HG03571 (cell line): ENCODE measurements at regions not wholly inside any gene's neighbourhood (a gene's known extent, or its start where the extent isn't known, plus 50 kb on each side); places are given as distances from the start of the nearest gene placed in this dataset.
"Not testable (repeated sequence)": the region's sequence is repeated elsewhere in the genome, so short reads cannot be mapped to it uniquely, and the experiment has no call there.

Experiments
- ATAC-seq: cut with Tn5 transposase; IDR thresholded peaks from one replicate; pipeline ENCODE4 v1.9.1; 2021; ENCODE audit not compliant: unreplicated experiment

DNA sequence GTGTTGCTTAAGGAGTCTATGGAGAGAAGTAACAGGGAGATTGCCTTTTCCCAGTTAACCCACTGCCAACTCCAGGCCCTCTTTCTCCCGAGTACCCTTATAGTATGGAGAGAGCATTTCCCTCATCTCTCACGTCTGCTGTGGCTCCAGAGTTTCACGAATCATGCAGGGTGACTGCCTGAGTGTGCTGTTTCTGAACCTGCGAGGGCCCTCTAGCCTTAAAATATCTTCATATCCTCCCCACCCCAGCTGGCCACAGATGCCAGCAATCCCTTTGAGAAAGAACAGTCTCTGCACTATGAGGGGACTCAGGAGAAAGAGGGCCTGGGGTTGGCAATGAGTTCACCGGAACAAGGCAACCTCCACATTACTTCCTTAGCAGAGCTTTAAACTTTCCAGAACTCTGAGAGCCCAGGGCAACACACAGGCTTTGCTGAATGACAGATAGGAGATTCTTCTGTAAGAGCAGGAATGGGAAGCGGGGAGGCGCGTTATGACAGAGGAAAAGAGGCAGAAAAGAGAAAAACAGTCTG, 81.6 kb upstream of the ANKH start:
- ATAC-seq = no peak

DNA sequence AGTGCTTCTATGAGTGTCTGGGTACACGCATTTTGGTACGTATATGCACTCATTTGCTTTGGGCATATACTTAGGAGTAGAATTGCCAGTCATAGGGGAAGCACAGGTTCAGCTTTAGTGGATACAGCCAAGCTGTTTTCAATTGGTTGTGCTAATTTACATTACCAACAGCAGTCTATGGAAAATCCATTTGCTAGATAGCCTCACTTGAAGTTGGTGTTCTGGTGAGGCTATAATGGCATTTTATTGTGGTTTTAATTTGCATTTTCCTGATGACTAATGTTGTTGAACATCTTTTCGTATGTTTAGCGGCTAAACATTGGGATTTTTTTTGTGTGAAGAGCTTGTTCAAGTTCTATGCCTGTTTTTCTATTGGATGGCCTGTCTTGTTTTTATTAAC, 76.8 kb upstream of the ANKH start:
- ATAC-seq = no peak

DNA sequence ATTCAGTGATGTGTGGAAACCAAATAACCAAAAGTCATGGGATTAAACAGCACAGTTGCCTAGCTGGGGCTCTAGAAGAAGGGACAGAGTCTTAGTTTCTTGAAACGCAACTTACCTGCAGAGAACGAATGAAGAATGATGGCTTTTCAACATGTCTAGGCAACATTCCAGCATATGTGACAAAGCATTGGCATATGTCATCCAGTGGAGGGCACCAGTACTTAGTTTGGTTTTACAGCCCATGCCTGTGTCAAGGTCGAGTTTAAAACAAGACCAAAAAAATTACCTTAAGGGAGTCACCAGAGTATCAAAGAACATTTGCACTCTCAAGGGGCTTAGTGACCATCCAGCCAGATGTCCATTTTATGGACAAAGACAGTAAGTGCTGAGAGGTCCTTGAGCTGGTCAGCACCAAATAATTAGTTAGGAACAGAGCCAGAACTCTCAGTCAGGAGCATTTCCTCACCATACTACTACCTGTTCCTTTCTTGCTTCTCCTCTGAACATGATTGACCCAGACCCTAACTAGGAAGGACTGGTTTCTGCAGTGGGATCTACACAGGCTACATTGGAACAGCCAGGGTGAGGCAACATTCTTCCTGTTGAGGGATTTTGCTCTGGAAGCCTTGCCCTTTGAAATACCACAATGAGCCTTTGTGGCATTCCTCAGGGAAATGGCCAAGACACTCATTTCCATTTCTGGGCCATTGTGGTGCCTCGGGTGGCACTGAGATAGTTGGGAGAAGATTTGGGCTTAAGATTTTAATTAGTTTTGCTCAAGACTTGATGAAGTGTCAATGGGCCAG, 75.4 kb upstream of the ANKH start:
- ATAC-seq = no peak

DNA sequence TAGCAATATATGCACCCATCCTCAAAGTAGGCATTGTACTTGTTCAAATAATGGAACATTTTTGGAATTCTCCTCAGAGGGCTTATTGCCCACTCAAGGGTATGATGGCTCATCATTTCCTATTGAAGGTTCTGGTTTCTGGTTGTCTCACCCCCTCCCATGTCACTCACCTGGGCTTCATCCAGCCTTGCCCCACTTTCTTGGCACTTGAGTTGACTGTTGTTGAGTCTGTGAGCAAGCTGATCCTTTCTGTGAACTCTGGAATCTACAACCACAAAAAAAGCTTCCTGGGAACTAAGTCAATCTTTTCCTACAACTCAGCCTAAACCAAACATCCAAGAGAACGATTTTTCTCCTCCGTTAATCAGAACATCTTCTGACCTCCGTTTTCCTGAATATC, 73.9 kb upstream of the ANKH start:
- ATAC-seq = no peak

DNA sequence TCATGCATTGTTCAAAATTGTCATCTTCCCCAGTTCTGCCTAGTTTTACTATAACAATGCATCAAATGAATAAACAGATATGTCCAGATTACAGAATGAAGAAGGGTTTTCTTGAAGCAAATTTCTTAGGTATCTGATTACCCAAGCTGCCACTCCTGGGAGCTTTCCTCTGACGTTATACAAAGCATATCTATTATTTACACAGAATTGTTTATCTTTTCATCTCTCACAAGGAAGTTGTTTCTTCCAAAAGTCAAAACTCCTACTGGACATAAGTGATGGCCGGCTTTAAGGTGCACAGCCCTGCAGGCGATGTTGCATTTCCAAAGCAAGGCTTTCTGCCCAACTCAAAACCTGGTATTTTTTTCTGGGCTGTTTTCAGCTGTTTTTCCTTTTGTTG, 73.4 kb upstream of the ANKH start:
- ATAC-seq = no peak

DNA sequence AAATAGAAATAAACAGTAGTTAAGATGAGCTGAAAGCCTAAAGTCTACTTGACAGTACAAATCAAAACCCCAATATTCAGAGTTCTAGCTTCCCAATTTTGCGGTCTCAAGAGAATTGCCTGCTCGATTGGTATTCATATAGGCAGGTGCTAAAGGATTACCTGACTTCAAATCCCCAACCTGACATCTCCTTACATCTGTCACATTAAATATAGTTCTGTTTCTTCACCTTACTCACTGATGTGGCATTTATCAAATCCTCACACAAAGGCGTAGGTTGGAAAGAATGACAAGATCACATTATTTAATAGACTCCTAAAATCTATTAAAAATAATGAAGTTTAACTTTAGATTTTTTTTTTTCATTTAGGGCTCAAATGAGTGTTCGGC, 72.8 kb upstream of the ANKH start:
- no peak for ATAC-seq

DNA sequence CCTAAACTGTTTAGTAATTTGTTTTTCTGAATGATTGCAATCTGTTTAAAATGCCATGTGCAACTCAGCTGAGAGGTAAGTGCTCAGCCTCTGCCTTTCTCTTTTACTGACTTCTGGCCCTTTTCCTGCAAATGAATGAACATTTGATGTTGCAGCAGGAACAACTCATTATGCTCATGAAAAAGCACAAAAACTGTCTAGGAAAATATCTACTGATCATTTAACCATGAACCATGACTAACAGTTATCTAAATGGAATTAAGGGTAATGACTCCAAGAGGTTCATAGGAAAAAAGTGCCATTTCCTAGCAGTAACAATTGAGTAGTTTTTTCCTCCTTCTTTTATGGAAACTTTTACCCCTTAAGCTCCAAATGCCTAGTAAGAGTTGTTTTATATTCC, 70.6 kb upstream of the ANKH start:
- ATAC-seq = no peak

DNA sequence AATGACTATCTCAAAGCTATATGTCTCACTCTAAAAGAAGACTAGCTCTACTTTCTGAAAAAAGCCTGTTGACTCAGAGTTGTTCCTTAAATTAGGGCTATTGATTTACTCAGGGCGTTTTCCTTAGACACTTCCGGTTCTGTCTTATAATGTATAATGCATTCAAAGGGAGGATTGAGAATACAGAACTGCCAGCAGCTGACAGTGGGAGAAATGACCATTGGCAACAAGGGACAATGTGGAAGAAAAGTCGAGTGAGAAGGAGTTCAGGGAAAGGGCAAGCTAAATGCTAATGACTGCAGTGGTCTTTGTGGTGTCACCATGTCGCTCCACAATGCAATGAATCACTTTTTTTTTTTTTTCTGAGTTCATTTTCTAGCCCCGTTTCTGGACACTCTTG, 65.7 kb upstream of the ANKH start:
- no peak for ATAC-seq

DNA sequence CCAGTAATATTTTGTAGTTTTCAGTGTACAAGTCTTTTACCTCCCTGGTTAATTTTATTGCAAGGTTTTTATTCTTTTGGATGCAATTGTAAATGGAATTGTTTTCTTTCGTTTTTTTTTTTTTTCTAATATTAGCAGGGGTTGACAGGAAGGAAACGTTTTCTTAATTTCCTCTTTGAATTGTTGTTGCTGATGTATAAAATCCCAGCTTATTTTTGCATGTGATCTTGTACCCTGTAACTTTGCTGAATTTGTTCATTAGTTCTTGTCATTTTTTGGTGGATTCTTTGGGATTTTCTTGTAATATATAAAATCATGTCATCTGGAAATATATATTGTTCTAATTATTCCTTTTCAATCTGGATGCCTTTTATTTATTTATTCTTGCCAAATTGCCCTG, 65.0 kb upstream of the ANKH start:
- ATAC-seq = no peak

DNA sequence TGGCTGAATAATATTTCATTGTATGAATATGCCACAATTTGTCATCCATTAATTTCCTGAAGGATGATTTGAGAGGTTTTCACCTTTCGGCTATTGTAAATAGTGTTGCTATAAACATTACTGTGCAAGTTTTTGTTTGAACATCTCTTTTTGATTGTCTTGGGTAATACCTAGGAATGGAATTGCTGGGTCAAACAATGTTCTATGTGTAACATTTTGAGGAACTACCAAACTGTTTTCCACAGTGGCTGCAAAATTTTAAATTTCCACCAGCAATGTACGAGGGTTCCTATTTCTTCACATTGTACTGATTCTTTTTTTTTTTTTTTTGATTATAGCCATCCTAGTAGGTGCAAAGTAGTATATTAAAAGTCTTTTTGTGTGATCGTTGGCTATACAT, 63.8 kb upstream of the ANKH start:
- ATAC-seq = no peak

DNA sequence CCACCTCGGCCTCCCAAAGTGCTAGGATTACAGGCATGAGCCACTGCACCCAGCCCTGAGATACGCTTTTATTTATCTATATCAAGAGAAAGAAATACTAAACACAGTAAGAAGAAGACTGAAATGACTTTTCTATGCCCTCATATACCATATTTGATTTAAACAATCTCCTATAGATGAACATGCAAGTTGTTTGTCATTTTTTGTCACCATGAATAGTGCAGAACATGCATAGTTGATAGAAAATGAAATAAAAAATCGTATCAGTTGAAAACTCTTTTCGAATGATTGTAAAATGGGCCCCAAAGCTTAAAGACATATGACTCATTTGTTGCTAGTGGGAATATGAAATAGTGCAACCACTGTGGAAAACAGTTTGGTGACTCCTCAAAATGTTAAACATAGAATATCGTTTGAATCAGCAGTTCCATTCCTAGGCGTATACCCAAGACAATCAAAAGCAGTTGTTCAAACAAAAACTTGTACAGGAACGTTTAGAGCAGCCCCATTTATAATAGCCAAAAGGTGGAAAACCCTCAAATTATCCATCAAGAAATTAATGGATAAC, 61.4 kb upstream of the ANKH start:
- ATAC-seq = no peak

DNA sequence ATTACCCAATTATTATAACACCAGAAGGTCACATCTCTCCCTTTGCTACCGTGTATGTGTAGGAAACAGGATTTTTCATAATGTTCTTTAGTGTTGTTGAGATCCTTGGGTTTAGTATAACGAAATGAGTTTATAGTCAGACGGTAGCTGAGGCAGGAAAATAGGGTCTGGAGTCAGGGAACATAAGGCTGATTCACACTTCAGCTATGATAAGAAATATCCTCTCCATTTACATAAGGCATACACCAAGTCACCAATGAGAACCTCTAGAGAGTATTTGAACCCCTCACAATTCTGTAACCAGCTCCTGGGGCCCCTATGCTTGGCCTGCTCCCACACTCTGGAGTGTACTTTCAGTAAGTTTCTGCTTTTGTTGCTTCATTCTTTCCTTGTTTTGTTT, 58.9 kb upstream of the ANKH start:
- ATAC-seq = no peak

DNA sequence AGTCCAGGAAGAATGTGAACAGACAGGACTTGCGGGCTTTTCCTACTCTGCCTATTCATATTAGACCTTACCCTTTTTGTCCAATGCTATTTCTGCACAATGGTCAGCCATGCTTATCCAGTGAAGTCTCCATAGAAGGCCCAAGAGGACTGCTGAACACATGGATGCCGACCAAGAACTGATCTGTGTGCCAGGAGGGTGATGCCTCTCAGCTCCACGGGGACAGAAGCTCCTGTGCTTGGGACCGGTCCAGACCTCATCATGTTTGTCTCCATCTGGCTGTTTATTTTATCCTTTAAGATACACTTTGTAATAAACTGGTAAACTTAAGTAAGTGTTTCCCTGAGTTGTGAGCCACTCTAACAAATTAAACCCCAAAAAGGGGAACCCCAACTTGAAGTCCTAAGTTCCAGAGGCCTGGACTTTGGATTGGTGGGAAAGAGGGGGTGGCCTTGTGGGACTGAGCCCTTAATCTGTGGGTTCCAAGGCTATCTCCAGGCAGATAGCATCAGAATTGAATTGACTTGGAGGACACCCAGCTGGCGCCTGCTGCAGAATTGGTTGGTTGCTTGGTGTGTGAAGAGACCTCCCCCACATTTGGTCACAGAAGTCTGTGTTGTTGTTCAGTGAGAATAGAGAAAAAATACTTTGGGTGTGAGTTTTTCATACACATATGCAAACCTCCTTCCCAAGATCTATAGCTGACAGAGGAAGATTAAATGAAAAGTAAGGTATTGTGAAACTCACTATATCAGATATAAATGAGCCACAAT, 57.9 kb upstream of the ANKH start:
- no peak for ATAC-seq

DNA sequence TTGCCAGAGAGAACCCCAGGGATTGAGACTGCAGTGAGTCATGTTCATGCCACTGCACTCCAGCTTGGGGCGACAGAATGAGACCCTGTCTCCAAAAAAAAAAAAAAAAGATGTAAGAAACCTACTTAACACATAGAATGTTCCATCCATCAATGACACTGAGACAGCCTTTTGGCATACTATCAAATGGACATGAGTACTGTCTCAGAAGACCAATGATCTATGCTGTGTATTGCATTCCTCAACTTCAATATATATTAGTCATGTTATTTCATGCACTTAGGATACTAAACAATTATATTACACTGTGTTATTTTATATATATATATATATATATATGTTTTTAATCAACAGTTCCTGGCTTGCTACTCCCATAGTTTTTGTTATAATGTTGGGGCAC, 57.1 kb upstream of the ANKH start:
- no peak for ATAC-seq

DNA sequence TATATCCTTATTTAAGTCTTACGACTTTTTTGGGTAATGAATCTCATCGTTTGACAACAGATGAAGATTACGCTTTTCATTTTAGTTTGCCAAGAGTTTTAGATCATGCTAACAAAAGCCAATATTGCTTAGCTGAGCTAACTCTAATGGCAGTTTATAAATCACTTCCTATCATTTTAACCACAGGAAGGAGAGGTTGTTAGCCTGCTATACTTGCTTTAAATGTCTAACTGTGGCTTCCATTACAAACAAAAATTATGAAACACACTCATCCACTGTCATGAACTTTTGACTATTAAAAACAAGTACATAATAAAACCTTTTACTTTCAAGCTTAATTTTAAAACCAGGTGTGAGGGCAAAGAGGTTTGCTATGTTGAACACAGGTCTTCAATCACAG, 53.7 kb upstream of the ANKH start:
- no peak for ATAC-seq

DNA sequence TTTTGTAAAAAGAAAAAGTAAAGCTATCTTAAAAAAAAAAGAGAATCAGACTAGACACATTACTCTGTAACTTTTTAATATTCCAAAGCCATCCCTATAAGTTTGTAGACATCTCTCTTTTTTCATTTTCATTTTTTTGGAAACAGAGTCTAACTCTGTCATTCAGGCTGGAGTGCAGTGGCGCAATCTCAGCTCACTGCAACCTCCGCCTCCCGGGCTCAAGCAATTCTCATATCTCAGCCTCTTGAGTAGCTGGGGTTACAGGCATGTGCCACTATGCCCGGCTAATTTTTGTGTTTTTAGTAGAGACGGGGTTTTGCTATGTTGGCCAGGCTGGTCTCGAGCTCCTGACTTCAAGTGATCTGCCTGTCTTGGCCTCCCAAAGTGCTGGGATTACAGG, 51.4 kb upstream of the ANKH start:
- not testable (repeated sequence) for ATAC-seq

DNA sequence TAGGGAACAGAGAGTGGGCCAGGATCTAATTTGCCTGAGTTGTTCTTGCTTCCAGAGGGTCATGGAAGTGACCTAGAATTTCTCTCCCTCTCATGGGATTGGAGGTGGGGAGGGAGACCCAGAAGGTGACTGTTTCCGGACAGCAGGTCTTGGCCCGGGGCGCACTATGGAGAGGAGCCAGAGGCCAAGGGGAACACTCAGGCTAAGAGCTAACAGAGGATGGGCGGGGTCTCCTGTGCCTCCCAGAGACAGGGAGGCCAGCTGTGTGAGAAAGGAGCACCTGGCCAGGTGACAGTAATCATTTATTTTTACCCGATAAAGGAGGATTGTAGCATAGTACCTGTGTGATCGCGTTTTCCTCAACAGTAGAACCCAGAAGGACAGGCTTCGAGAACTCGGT, 50.9 kb upstream of the ANKH start:
- ATAC-seq = no peak
